GM12865 (cell line): ENCODE measurements at regions not wholly inside any gene's neighbourhood (a gene's known extent, or its start where the extent isn't known, plus 50 kb on each side); places are given as distances from the start of the nearest gene placed in this dataset.
A peak's percentile ranks its signal among the peaks of the same experiment; 100 is the strongest.
"Not testable (repeated sequence)": the region's sequence is repeated elsewhere in the genome, so short reads cannot be mapped to it uniquely, and the experiment has no call there.

ENCODE experiments used
- DNase-seq: peaks from one replicate; pipeline ENCODE4 v3.0.0; 2010; ENCODE audit warnings: low read depth
- H3K4me3 ChIP-seq: 2 replicates; pipeline ENCODE4 v1.5.1; 2011; ENCODE audit warnings: mild to moderate bottlenecking, low read depth, low read length, control low read depth
- TF ChIP-seq, protein P1 (sequence below): IDR thresholded peaks from 2 replicates; pipeline ENCODE4 v1.5.1; 2011; ENCODE audit warnings: low read length, control low read depth, low read depth, inconsistent platforms; ENCODE audit not compliant: insufficient read depth; ENCODE audit errors: missing control alignments

DNA sequence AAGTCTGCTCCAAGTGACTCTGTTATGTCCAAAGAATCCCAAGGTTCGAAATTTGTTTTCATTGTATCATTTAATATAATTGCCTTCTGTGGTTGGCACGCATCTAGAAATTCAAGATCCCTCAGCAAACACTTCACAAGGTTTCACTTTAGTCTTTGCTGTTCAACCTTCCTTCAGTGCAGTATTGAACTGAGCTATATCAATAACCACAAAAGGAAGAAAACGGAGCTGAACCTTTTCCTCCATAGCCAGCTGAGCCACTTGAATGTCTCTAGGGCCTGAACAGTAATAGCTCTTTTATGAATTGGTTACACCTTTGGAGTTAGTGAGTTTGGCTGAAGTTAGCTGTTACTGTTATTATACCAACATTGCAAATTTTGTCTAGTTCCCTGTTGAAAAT, 357.7 kb upstream of the HNRNPA3 start:
- DNase-seq, result no peak
- TF ChIP-seq, protein P1, sequence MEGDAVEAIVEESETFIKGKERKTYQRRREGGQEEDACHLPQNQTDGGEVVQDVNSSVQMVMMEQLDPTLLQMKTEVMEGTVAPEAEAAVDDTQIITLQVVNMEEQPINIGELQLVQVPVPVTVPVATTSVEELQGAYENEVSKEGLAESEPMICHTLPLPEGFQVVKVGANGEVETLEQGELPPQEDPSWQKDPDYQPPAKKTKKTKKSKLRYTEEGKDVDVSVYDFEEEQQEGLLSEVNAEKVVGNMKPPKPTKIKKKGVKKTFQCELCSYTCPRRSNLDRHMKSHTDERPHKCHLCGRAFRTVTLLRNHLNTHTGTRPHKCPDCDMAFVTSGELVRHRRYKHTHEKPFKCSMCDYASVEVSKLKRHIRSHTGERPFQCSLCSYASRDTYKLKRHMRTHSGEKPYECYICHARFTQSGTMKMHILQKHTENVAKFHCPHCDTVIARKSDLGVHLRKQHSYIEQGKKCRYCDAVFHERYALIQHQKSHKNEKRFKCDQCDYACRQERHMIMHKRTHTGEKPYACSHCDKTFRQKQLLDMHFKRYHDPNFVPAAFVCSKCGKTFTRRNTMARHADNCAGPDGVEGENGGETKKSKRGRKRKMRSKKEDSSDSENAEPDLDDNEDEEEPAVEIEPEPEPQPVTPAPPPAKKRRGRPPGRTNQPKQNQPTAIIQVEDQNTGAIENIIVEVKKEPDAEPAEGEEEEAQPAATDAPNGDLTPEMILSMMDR, result no peak
- H3K4me3 ChIP-seq, result no peak overlapping the region

DNA sequence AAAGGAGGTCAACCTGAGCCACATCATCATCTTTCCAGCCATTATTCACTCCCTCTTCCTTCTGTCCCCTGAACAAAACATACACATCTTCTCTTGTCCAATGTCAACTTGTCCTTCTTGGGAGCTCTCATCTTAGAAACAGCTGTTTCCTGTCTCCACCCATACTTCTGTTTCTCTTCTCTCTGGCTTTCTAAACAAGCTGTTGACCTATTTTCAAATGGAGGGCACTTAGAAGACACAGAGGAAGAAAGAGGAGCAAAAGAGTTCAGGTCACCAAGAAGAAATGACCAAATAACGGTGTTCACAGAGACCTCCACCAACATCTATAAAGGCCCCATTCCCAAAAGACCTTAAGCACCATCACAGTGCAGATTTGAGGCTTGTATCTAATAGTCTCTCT, 355.9 kb upstream of the HNRNPA3 start:
- H3K4me3 ChIP-seq, result no peak overlapping the region
- TF ChIP-seq, protein P1, result no peak
- peak; percentile 43 for DNase-seq

DNA sequence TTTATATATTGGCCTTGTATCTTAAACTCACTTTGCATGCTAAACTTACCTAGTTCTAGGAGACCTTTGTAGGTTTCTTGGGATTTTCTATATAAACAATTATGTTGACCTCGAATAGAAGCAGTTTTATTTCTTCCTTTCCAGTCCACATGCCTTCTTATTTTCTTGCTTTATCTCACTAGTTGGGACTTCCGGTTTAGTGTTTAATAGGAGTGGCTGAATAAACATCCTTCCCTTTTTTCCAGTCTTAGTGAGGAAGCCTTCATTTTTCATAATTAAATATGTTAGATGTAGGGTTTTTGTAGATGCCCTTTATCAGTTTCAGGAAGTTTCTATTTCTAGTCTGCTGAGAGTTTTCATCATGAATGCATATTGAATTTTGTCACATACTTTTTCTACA, 347.3 kb upstream of the HNRNPA3 start:
- TF ChIP-seq, protein P1, result no peak
- H3K4me3 ChIP-seq, result no peak overlapping the region
- DNase-seq, result no peak

DNA sequence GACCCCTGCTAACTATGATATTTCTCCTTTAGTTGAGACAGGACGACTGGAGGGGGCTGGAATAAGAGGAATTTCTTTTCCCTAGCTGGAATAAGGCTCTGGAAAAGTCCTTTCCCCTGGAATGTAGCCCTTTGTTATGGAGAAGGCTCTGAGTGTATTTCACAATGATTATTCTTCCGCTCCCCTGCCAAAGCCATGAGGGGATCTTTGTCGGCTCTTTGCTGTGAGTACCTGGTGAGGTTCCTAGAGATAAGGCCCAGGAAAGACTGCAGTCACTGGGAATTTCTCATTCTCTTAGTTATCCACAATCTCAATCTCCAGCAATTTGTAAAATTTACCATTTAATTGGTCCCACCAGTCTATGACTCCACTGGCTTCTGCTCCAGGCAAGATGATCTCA, 340.2 kb upstream of the HNRNPA3 start:
- H3K4me3 ChIP-seq, result no peak overlapping the region
- no peak for DNase-seq
- TF ChIP-seq, protein P1, result no peak

DNA sequence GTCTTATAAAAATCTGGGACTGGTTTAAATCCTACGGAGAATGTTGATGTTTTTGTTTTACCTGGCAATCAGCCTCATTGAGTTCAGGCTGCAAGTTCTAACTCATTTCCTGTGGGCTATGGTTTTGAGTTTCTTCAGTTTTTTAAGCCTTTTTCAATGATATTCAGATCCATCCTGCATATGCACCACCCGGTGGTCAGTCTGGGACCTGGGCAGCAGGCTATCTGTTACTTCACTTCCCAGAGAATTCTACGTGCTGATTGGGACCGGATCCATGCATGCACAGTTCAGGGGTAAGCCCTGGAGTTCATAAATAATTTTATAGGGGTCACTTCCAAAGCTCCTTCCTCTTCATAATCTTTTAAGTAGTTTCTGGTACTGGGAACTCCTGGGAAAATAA, 339.2 kb upstream of the HNRNPA3 start:
- TF ChIP-seq, protein P1, result no peak
- no peak overlapping the region for H3K4me3 ChIP-seq
- DNase-seq, result no peak

DNA sequence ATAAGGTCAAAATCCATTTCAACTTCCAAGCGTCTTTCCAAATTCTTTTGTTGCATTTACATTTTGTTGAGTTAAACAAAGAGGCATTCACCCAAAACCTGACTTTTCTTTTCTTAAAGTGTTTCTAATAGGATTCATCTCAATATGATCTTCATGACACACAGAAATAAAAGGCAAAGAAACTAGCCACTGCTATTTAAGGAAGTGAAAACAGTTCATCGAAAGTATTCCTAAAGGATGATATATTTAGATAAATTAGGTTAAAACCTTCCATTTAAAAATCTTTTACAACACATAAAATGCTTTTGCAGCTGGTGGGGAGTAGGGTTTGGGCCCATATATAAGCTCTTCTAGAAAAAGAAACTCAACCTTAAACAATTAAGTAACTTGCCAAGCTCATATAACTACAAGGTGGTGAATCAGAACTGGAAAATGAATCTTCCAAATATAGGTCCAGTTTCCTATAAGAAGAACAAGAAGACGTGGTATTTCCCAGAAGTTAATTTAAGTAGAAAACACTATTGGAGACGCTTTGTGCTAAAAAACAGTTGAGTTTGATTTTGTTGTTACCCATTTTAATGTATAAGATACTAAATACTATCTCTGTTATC, 336.0 kb upstream of the HNRNPA3 start:
- DNase-seq, result no peak
- H3K4me3 ChIP-seq, result no peak overlapping the region
- TF ChIP-seq, protein P1, result no peak

DNA sequence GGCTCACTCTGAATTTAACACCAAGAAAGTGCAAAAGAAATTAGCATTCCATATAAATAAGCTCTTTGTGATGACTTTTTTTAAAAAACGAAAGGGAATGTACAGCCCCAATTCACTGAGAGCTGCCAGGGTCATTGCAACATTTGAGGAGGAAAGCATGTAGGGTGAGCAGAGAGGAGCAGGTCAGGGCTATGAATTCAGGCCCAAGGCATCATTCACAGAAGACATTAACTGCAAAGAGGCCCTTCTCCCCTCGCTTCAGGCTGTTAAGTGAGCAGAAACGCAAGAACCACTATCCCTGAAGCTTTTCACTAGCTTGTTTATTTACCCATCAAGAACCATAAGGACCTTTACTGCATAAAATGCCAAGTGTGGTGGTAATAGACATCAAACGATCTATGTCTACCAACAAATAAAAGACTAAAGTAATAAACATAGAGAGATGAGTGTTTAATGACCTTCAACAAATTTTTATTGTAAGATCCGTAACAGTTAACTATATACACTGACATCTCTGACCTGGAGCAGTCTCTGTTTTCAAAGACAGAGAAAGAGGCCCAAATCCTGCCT, 333.1 kb upstream of the HNRNPA3 start:
- TF ChIP-seq, protein P1, result no peak
- DNase-seq, result no peak
- H3K4me3 ChIP-seq, result no peak overlapping the region

DNA sequence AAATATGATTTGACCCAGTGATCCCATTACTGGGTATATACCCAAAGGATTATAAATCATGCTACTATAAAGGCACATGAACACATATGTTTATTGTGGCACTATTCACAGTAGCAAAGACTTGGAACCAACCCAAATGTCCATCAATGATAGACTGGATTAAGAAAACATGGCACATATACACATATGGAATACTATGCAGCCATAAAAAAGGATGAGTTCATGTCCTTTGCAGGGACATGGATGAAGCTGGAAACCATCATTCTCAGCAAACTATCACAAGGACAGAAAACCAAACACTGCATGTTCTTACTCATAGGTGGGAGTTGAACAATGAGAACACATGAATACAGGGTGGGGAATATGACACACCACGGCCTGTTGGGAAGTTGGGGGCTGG, 330.5 kb upstream of the HNRNPA3 start:
- not testable (repeated sequence) for DNase-seq, H3K4me3 ChIP-seq
